ELF-1 (cell line): ENCODE measurements at regions not wholly inside any gene's neighbourhood (a gene's known extent, or its start where the extent isn't known, plus 50 kb on each side); places are given as distances from the start of the nearest gene placed in this dataset.
A peak's percentile ranks its signal among the peaks of the same experiment; 100 is the strongest.
"Not testable (repeated sequence)": the region's sequence is repeated elsewhere in the genome, so short reads cannot be mapped to it uniquely, and the experiment has no call there.

Source experiments
- DNase-seq: peaks from one replicate; pipeline ENCODE4 v3.0.0-alpha.2; 2016; ENCODE audit warnings: low read depth, low spot score

GRCh38 chr2:175356901-175357300, 175.4 kb upstream of the ATP5MC3 start:
- DNase-seq: no peak

- DNase-seq: no peak
Measured at GRCh38 chr2:175355246-175355645, 173.7 kb upstream of the ATP5MC3 start.

GRCh38 chr2:175353275-175353674, 171.8 kb upstream of the ATP5MC3 start:
- DNase-seq: no peak

GRCh38 chr2:175351512-175351911, 170.0 kb upstream of the ATP5MC3 start:
- DNase-seq: no peak

- no peak for DNase-seq
Measured at GRCh38 chr2:175350105-175350504, 168.6 kb upstream of the ATP5MC3 start.

- DNase-seq: no peak
Measured at GRCh38 chr2:175342085-175342484, 160.6 kb upstream of the ATP5MC3 start.

- no peak for DNase-seq
Measured at GRCh38 chr2:175330195-175330594, 148.7 kb upstream of the ATP5MC3 start.

GRCh38 chr2:175326801-175327200, 145.3 kb upstream of the ATP5MC3 start:
- DNase-seq: no peak

- not testable (repeated sequence) for DNase-seq
Measured at GRCh38 chr2:175326164-175326563, 144.7 kb upstream of the ATP5MC3 start.

GRCh38 chr2:175323162-175323561, 141.7 kb upstream of the ATP5MC3 start:
- DNase-seq: no peak

GRCh38 chr2:175318542-175318941, 137.0 kb upstream of the ATP5MC3 start:
- no peak for DNase-seq

GRCh38 chr2:175317751-175318150, 136.2 kb upstream of the ATP5MC3 start:
- no peak for DNase-seq

GRCh38 chr2:175312137-175312536, 130.6 kb upstream of the ATP5MC3 start:
- no peak for DNase-seq

- DNase-seq: no peak
Measured at GRCh38 chr2:175310813-175311504, 129.4 kb upstream of the ATP5MC3 start.

GRCh38 chr2:175309799-175310198, 128.3 kb upstream of the ATP5MC3 start:
- peak; percentile 42 for DNase-seq

GRCh38 chr2:175308005-175308404, 126.5 kb upstream of the ATP5MC3 start:
- no peak for DNase-seq

- no peak for DNase-seq
Measured at GRCh38 chr2:175304541-175304940, 123.0 kb upstream of the ATP5MC3 start.

GRCh38 chr2:175293776-175294175, 112.3 kb upstream of the ATP5MC3 start:
- DNase-seq: no peak

GRCh38 chr2:175293195-175293594, 111.7 kb upstream of the ATP5MC3 start:
- no peak for DNase-seq

- DNase-seq: no peak
Measured at GRCh38 chr2:175282886-175283285, 101.4 kb upstream of the ATP5MC3 start.

GRCh38 chr2:175282300-175282699, 100.8 kb upstream of the ATP5MC3 start:
- DNase-seq: no peak

- no peak for DNase-seq
Measured at GRCh38 chr2:175277772-175278171, 96.3 kb upstream of the ATP5MC3 start.

- no peak for DNase-seq
Measured at GRCh38 chr2:175275539-175275938, 94.0 kb upstream of the ATP5MC3 start.

GRCh38 chr2:175259164-175259563, 77.7 kb upstream of the ATP5MC3 start:
- no peak for DNase-seq
